GM12865 (cell line): ENCODE measurements at regions not wholly inside any gene's neighbourhood (a gene's known extent, or its start where the extent isn't known, plus 50 kb on each side); places are given as distances from the start of the nearest gene placed in this dataset.

Source experiments
- DNase-seq: peaks from one replicate; pipeline ENCODE4 v3.0.0; 2010; ENCODE audit warnings: low read depth
- H3K4me3 ChIP-seq: 2 replicates; pipeline ENCODE4 v1.5.1; 2011; ENCODE audit warnings: mild to moderate bottlenecking, low read depth, low read length, control low read depth
- TF ChIP-seq, protein P1 (sequence below): IDR thresholded peaks from 2 replicates; pipeline ENCODE4 v1.5.1; 2011; ENCODE audit warnings: low read length, control low read depth, low read depth, inconsistent platforms; ENCODE audit not compliant: insufficient read depth; ENCODE audit errors: missing control alignments

- DNase-seq: no peak
- TF ChIP-seq, protein P1, sequence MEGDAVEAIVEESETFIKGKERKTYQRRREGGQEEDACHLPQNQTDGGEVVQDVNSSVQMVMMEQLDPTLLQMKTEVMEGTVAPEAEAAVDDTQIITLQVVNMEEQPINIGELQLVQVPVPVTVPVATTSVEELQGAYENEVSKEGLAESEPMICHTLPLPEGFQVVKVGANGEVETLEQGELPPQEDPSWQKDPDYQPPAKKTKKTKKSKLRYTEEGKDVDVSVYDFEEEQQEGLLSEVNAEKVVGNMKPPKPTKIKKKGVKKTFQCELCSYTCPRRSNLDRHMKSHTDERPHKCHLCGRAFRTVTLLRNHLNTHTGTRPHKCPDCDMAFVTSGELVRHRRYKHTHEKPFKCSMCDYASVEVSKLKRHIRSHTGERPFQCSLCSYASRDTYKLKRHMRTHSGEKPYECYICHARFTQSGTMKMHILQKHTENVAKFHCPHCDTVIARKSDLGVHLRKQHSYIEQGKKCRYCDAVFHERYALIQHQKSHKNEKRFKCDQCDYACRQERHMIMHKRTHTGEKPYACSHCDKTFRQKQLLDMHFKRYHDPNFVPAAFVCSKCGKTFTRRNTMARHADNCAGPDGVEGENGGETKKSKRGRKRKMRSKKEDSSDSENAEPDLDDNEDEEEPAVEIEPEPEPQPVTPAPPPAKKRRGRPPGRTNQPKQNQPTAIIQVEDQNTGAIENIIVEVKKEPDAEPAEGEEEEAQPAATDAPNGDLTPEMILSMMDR: no peak
- H3K4me3 ChIP-seq: no peak overlapping the region
Measured at GRCh38 chr17:45705123-45706009, 78.8 kb upstream of the CRHR1 start.

DNA sequence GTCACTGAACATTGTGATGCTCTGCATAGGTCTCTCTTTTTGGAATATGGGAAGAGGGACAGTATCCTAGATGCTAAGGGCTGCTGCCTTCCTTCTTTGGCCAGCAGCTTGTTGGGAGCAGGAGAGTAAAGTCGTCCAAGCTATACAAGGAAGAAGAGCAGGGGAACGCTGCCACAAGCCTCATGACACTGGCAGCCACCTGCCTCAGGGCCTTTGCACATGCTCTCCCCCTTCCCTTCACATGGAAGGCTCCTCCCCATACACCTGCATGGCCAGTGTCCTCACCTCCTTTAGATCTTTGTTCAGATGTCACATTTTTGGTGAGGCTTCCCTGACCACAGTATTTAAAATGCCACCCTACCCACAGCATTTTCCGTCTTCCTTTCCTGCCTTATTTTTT is 78.1 kb upstream of the CRHR1 start:
- no peak for DNase-seq
- no peak overlapping the region for H3K4me3 ChIP-seq
- TF ChIP-seq, protein P1: no peak

DNA sequence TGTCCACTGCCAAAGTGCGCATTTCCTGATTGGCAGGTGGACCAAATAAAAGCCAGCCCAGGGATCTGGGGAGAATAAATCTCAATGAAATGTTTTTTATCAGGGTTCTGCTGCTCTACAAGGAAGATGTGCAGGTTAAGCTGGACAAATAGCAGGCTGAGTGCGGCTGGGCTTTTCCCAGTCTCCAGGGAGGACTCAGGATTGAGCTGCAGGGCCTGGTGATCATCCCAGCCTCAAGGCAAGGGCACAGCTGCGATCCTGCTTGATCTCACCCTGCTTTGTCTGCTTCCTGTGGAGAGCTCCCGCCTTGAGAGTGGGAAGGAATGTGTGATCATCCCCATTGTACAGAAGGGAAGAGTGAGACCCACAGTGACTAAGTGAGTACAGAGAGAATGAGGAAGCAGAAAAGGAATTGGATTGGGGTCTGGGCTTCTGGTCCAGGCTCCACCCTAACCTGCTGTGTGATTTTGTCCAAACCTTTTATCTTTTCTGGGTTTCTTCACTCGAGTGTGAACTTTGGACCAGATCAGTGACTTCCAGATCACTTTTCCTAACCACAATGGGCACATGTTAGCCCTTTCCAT is 75.3 kb upstream of the CRHR1 start:
- DNase-seq: no peak
- no peak overlapping the region for H3K4me3 ChIP-seq
- TF ChIP-seq, protein P1: no peak

DNA sequence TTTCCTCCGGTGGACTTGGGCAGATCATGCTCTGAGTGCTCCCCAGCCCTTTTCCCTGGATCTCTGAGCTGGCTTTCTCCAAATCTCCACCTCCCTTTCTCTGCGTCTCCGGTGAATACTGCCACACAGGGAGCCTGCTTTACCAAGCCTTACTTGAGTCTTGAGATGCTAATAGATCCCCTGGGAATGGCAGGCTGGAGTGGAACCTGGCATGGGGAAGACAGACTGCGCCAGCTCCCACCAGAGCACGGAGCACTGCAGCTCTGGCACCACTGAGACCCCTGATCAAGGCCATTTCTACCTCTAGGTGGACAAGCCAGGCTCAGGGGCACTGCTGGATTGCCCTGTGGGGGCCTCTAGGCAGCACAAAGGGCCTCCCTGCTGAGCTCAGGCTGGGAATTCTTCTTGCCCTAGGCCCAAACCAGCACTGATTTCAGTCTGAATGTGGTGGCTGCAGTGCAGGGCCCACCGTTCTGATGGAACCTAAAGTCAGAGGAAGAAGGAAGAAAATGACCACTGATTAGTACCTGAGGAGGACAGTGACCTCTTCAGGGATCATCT is 74.3 kb upstream of the CRHR1 start:
- TF ChIP-seq, protein P1: no peak
- DNase-seq: no peak
- no peak overlapping the region for H3K4me3 ChIP-seq

GRCh38 chr17:45715787-45716186 is 68.3 kb upstream of the CRHR1 start:
- DNase-seq: no peak
- TF ChIP-seq, protein P1: no peak
- no peak overlapping the region for H3K4me3 ChIP-seq

DNA sequence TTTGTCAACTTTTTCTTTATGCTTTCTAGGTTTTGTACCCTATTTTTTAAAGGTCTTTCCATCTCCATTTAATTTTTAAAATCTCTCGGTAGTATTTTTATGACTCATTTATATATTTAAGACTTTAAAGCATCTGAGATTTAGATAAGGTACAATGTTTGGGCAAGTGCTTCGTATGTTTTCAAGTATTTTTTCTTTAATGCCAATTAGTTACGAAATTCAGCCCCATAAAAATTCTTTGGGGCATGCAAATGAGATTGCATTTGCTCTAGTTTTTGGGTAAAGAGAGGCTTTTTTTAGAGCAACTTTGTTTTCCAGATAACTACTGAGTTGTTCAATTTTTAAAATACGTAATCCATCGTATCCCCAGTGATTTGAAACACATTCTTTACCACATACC is 65.3 kb upstream of the CRHR1 start:
- no peak for DNase-seq
- TF ChIP-seq, protein P1: no peak
- no peak overlapping the region for H3K4me3 ChIP-seq
